Activated naive CD4-positive, alpha-beta T cell treated with anti-CD3 and anti-CD28 coated beads for 36 hours (primary cell): ENCODE measurements at regions not wholly inside any gene's neighbourhood (a gene's known extent, or its start where the extent isn't known, plus 50 kb on each side); places are given as distances from the start of the nearest gene placed in this dataset.

Experiments
- CTCF ChIA-PET: fragments of 350-600 bp; sonication (Branson Sonifier 250); formaldehyde crosslinking; loops from one replicate; lab custom pipeline; 2021; ENCODE audit warnings: antibody characterized with exemption; lab: Charles Lee
- DNase-seq: peaks from one replicate; pipeline ENCODE4 v3.0.0-alpha.2; 2020
- H3K27ac Mint-ChIP-seq: one replicate; pipeline ENCODE4 v1.8.0; 2021; ENCODE audit warnings: mild to moderate bottlenecking, mixed read lengths
- H3K27me3 Mint-ChIP-seq: one replicate; pipeline ENCODE4 v1.8.0; 2021; ENCODE audit warnings: low read depth, mixed read lengths
- H3K36me3 Mint-ChIP-seq: one replicate; pipeline ENCODE4 v1.8.0; 2021; ENCODE audit warnings: low read depth, mixed read lengths
- H3K4me1 Mint-ChIP-seq: one replicate; pipeline ENCODE4 v1.8.0; 2021; ENCODE audit warnings: low read depth, mixed read lengths
- H3K4me3 Mint-ChIP-seq: one replicate; pipeline ENCODE4 v1.8.0; 2021; ENCODE audit warnings: mild to moderate bottlenecking, moderate library complexity, mixed read lengths
- H3K9me3 Mint-ChIP-seq: one replicate; pipeline ENCODE4 v1.8.0; 2021; ENCODE audit warnings: mixed read lengths
- intact Hi-C: fragments of 100-400 bp; cut with micrococcal nuclease; formaldehyde crosslinking; loops from one replicate; pipeline ENCODE4 v1.15.1; 2023

GRCh38 chr1:106571109-106571508 is 485.4 kb upstream of the PRMT6 start:
- Mint-ChIP-seq H3K4me3 (no peak overlapping the region), H3K36me3 (no peaks in the 10 kb centered on the region), H3K27ac (no peak overlapping the region), H3K4me1 (no peaks in the 10 kb centered on the region), H3K9me3 (peaks cover 1% of the 10 kb centered on the region), H3K27me3 (no peaks in the 10 kb centered on the region)
- CTCF ChIA-PET = no interaction called here
- DNase-seq = no peak
- intact Hi-C loops = no loop called here

GRCh38 chr1:106584107-106584506 is 472.4 kb upstream of the PRMT6 start:
- DNase-seq = no peak
- H3K4me1 Mint-ChIP-seq = no peaks in the 10 kb centered on the region
- H3K4me3 Mint-ChIP-seq = no peak overlapping the region
- H3K27ac Mint-ChIP-seq = no peak overlapping the region
- H3K36me3 Mint-ChIP-seq = no peaks in the 10 kb centered on the region
- H3K9me3 Mint-ChIP-seq = peaks cover 13% of the 10 kb centered on the region
- CTCF ChIA-PET = no interaction called here
- no peaks in the 10 kb centered on the region for H3K27me3 Mint-ChIP-seq
- intact Hi-C loops = no loop called here

GRCh38 chr1:106584676-106585075 is 471.8 kb upstream of the PRMT6 start:
- Mint-ChIP-seq H3K4me3 (no peak overlapping the region), H3K4me1 (no peaks in the 10 kb centered on the region), H3K27ac (no peak overlapping the region), H3K9me3 (peaks cover 11% of the 10 kb centered on the region), H3K36me3 (no peaks in the 10 kb centered on the region), H3K27me3 (no peaks in the 10 kb centered on the region)
- no peak for DNase-seq
- intact Hi-C loops = no loop called here
- CTCF ChIA-PET = no interaction called here

DNA sequence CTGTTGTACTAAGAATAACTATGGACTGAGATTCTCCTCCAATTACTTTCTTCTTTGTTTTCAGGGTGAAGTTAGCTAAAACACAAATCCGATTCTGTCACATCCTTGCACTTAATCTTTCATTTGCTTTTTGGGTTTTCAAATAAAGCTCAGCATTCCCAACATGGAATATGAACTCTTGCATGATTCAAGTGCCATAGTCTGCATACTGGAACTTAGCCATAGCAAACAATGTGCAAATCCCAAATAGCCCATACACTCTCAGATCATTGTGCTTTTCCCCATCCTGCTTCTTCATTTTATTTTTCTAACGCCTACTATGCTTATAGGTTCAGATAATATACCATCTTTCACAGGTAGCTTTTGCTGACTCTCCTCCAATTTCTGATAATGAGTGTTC is 455.8 kb upstream of the PRMT6 start:
- H3K4me3 Mint-ChIP-seq = no peak overlapping the region
- intact Hi-C loops = no loop called here
- peaks cover 3% of the 10 kb centered on the region for H3K9me3 Mint-ChIP-seq
- no peaks in the 10 kb centered on the region for H3K4me1 Mint-ChIP-seq
- DNase-seq = no peak
- no peaks in the 10 kb centered on the region for H3K27me3 Mint-ChIP-seq
- CTCF ChIA-PET = no interaction called here
- no peaks in the 10 kb centered on the region for H3K36me3 Mint-ChIP-seq
- H3K27ac Mint-ChIP-seq = no peak overlapping the region

DNA sequence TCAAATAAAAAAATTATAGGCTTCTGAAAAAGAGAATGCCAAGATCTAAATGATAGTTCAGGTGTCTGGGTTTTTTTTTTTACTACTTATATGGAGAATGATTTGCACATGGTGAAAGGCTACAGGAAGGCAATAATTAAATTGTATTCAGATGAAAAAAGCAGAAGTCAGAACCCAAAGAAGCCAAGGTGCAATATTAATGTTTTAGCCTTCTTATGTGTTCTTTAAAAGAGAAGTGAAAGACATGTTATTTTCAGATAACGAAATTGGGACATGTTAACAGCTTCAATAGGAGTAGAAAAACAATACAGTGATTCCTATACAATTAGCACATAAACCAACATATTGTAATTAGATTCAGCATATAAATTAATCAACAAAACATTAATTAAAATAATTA is 452.9 kb upstream of the PRMT6 start:
- CTCF ChIA-PET = no interaction called here
- no peak overlapping the region for H3K27ac Mint-ChIP-seq
- intact Hi-C loops = no loop called here
- H3K4me1 Mint-ChIP-seq = no peaks in the 10 kb centered on the region
- no peaks in the 10 kb centered on the region for H3K36me3 Mint-ChIP-seq
- H3K27me3 Mint-ChIP-seq = no peaks in the 10 kb centered on the region
- no peak for DNase-seq
- H3K9me3 Mint-ChIP-seq = peaks cover 4% of the 10 kb centered on the region
- no peak overlapping the region for H3K4me3 Mint-ChIP-seq

GRCh38 chr1:106608841-106609240 is 447.6 kb upstream of the PRMT6 start:
- H3K9me3 Mint-ChIP-seq = peaks cover 11% of the 10 kb centered on the region
- intact Hi-C loops = no loop called here
- CTCF ChIA-PET = no interaction called here

DNA sequence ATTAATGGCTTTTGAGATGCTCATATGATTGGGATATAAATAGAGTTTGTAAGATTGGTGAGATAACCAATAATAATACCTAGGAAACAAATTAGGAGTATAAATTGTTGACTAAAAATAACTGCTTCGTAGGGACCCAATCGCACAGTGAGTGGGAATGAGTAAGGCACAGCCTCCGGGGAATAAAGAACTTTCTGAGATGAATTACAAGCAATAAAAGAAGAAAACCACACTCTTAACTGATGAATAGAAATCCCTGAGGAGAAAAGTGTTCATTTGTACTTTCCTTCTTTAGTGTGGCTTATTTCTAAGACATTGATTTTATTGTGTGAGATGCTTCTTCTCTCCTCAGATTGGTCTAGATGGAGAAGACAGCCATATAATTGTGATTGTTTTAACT is 443.4 kb upstream of the PRMT6 start:
- intact Hi-C loops = no loop called here
- no peak for DNase-seq
- H3K27ac Mint-ChIP-seq = no peak overlapping the region
- peaks cover 10% of the 10 kb centered on the region for H3K9me3 Mint-ChIP-seq
- no peaks in the 10 kb centered on the region for H3K36me3 Mint-ChIP-seq
- no peak overlapping the region for H3K4me3 Mint-ChIP-seq
- H3K4me1 Mint-ChIP-seq = no peaks in the 10 kb centered on the region
- no peaks in the 10 kb centered on the region for H3K27me3 Mint-ChIP-seq
- CTCF ChIA-PET = interaction anchor here (0.6 kb wide), 1 partner anchor 530 kb away, joined by 4 read pairs; no protein-coding TSS in a partner anchor

More at GRCh38 chr1:106608841-106609240, 447.6 kb upstream of the PRMT6 start:
- Mint-ChIP-seq H3K4me1 (no peaks in the 10 kb centered on the region), H3K27me3 (no peaks in the 10 kb centered on the region), H3K27ac (no peak overlapping the region), H3K4me3 (no peak overlapping the region), H3K36me3 (no peaks in the 10 kb centered on the region)
- no peak for DNase-seq

DNA sequence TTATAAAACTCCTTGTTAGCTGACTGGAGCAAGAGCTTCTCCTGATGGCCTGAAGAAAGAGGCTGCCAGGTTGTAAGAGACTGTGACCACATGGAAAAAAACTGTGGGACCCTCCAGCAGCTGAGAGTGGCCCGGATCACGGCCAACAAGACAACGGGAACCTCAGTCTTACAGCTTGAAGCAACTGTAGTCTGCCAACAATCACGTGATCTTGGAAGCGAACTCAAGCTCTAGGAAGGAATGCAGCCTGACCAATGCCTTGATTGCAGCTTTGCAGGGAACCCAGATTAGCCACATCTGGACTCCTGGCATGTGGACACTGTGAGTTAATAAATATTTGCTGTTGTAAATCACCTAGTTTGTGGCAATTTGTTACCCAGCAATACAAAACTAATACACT is 442.6 kb upstream of the PRMT6 start:
- intact Hi-C loops = no loop called here
- Mint-ChIP-seq H3K36me3 (no peaks in the 10 kb centered on the region), H3K27ac (no peak overlapping the region), H3K27me3 (no peaks in the 10 kb centered on the region), H3K9me3 (peaks cover 10% of the 10 kb centered on the region), H3K4me1 (no peaks in the 10 kb centered on the region), H3K4me3 (no peak overlapping the region)
- DNase-seq = no peak
- CTCF ChIA-PET = interaction anchor here (0.6 kb wide), 1 partner anchor 529 kb away, joined by 4 read pairs; no protein-coding TSS in a partner anchor

- peaks cover 8% of the 10 kb centered on the region for H3K9me3 Mint-ChIP-seq
- no peak for DNase-seq
- H3K27me3 Mint-ChIP-seq = no peaks in the 10 kb centered on the region
- H3K4me1 Mint-ChIP-seq = no peaks in the 10 kb centered on the region
- CTCF ChIA-PET = no interaction called here
- no peak overlapping the region for H3K27ac Mint-ChIP-seq
- intact Hi-C loops = no loop called here
- H3K4me3 Mint-ChIP-seq = no peak overlapping the region
- no peaks in the 10 kb centered on the region for H3K36me3 Mint-ChIP-seq
Measured at GRCh38 chr1:106615473-106615872, 441.0 kb upstream of the PRMT6 start.

GRCh38 chr1:106619080-106619826 is 437.2 kb upstream of the PRMT6 start:
- DNase-seq = no peak
- intact Hi-C loops = no loop called here
- H3K27me3 Mint-ChIP-seq = no peaks in the 10 kb centered on the region
- no peak overlapping the region for H3K4me3 Mint-ChIP-seq
- H3K9me3 Mint-ChIP-seq = peaks cover 3% of the 10 kb centered on the region
- CTCF ChIA-PET = no interaction called here
- H3K4me1 Mint-ChIP-seq = no peaks in the 10 kb centered on the region
- H3K36me3 Mint-ChIP-seq = no peaks in the 10 kb centered on the region
- H3K27ac Mint-ChIP-seq = no peak overlapping the region

- H3K4me3 Mint-ChIP-seq = no peak overlapping the region
- no peaks in the 10 kb centered on the region for H3K4me1 Mint-ChIP-seq
- CTCF ChIA-PET = no interaction called here
- no peak for DNase-seq
- intact Hi-C loops = no loop called here
- H3K27me3 Mint-ChIP-seq = no peaks in the 10 kb centered on the region
- peaks cover 5% of the 10 kb centered on the region for H3K9me3 Mint-ChIP-seq
- no peaks in the 10 kb centered on the region for H3K36me3 Mint-ChIP-seq
- no peak overlapping the region for H3K27ac Mint-ChIP-seq
Measured at GRCh38 chr1:106619827-106620134, 436.7 kb upstream of the PRMT6 start.

DNA sequence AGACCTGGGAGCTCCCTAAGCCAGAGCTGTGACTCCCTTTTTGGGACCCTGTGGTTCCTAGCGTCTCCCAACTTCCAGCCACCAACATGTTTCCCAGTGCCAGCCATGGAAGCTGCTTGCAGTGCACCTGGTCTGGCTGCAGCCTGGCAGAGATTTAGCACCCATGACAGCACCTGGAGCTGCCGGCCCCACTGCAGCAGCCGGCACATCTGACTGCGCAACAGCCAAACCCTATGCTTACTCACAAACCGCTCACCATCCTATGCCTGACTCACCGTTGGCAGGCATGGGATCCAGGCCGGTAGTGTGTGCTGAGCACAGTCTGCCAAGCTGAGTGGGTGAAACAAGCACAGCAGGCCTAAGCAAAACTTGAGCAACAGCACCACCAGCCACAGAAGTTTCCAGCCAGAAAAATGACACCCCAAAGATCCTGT is 435.9 kb upstream of the PRMT6 start:
- H3K27me3 Mint-ChIP-seq = no peaks in the 10 kb centered on the region
- no peak overlapping the region for H3K27ac Mint-ChIP-seq
- no peak for DNase-seq
- peaks cover 8% of the 10 kb centered on the region for H3K9me3 Mint-ChIP-seq
- H3K36me3 Mint-ChIP-seq = no peaks in the 10 kb centered on the region
- CTCF ChIA-PET = no interaction called here
- H3K4me3 Mint-ChIP-seq = no peak overlapping the region
- no peaks in the 10 kb centered on the region for H3K4me1 Mint-ChIP-seq
- intact Hi-C loops = no loop called here

DNA sequence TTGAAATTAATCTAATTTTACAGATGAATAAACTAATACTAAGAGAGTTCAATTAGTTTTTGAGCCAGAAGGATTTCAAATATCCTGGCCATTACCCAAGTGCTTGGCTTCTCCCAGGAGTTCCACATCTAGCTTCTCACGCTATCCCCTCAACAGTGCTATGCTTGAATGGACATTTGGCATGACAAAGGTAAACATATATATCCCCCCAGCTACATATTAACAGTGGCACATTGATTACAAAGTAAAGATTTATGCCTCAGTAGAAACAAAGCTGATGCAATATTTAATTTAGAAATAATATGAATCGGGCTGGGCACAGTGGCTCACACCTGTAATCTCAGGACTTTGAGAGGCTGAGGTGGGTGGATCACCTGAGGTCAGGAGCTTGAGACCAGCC is 434.6 kb upstream of the PRMT6 start:
- DNase-seq = no peak
- CTCF ChIA-PET = no interaction called here
- H3K36me3 Mint-ChIP-seq = no peaks in the 10 kb centered on the region
- peaks cover 14% of the 10 kb centered on the region for H3K9me3 Mint-ChIP-seq
- intact Hi-C loops = no loop called here
- H3K27ac Mint-ChIP-seq = no peak overlapping the region
- H3K27me3 Mint-ChIP-seq = no peaks in the 10 kb centered on the region
- no peak overlapping the region for H3K4me3 Mint-ChIP-seq
- H3K4me1 Mint-ChIP-seq = no peaks in the 10 kb centered on the region
